HG03575 (cell line): ENCODE measurements at regions not wholly inside any gene's neighbourhood (a gene's known extent, or its start where the extent isn't known, plus 50 kb on each side); places are given as distances from the start of the nearest gene placed in this dataset.
"Not testable (repeated sequence)": the region's sequence is repeated elsewhere in the genome, so short reads cannot be mapped to it uniquely, and the experiment has no call there.

ENCODE experiments used
- ATAC-seq: cut with Tn5 transposase; IDR thresholded peaks from one replicate; pipeline ENCODE4 v1.9.1; 2021; ENCODE audit not compliant: unreplicated experiment, insufficient number of reproducible peaks, low FRiP score; ENCODE audit errors: extremely low read depth

- no peak for ATAC-seq
These were observed 275.0 kb downstream of the PLK2 start for GRCh38 chr5:58184910-58185309.

DNA sequence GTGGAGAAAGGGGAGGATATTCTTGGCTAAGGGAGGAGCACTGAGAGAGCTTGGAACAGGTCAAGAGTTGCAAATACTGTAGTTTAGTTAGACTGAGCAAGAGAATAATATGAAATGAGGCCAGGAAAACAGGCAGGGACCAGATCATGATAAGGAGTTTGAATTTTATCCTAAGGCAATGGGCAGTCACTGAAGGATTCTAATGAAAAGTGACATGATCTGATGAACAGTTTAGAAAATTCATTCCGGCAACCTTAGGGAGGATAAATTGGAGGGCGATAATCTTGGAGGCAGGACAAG, 276.1 kb downstream of the PLK2 start:
- no peak for ATAC-seq

DNA sequence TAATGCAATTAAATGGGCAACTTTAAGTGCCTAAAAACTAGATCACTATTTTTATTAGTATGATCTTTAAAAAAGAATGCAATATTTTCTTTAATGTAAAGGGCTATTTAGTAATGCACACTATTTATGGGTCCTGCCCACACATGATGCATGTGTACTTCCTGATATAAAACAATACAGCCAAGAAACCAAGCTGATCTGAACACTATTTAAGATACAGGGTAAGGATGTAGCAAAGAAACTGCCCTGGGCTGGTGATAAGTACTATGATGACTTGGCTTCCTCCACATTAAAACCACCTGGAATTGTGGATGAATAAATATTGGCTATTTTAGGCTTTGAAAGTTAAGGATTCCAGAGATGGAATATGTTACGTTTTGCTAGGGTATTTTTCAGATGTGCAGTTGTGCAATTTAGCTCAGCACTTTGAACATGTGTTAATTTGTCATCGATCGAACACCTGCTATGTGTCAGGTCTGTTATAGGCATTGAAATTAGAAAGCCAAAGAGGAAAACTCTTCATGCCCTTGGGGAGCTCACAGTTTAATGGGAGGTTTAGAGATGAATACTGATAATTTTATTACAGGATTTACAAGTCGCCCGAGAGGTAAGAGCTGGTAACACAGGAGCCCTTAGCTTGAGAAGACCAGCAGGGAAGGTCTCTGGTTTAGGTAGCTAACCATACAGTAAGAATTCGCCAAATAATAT, 276.7 kb downstream of the PLK2 start:
- ATAC-seq, result no peak

DNA sequence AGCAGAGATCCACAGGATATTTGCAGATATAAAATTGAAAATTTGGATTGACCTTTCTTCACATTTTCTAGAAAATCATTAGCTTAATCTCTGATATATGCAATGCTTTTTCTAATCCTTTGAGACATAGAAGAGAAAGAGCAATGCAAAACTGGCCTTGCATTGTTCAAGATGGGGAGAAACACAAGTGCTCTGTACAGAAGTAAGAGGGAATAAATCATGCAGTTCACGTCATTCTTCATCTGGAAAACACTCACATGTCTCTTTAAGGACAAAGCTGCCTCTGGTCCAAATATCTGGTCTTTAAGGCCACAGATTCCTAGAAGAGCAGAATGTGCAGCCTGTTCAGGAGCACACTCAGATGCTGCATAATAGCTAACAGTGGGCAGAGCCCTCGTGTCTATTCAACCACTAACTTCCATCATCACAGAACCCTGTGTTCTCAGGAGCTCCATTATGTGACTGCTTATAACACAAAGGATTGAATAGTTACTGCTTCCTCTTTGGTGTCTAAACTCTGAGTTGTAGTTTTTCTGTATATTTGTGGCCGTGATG, 277.5 kb downstream of the PLK2 start:
- ATAC-seq, result no peak

GRCh38 chr5:58181578-58182286, 278.2 kb downstream of the PLK2 start:
- ATAC-seq, result no peak

DNA sequence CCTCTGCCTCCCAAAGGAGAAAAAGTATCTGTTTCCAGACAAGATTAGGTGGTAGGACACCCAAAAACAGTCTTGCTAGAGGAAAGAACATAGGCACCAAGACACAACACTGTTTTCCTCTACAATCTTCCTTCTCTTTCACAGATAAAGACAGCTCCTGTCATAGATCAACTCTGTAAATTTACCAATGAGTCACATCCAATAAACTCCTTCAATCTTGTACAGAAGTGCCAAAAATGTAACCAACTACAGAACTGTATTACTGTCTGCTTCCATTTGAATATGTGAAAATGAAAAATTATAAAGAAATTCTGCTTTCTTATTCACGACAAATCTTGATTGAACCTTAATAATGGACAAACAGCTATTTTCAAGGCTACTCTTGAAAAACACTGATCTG, 286.9 kb downstream of the PLK2 start:
- ATAC-seq, result no peak

- ATAC-seq, result no peak
These were observed 294.7 kb downstream of the PLK2 start for GRCh38 chr5:58165152-58165551.

GRCh38 chr5:58161889-58162288, 298.0 kb downstream of the PLK2 start:
- ATAC-seq, result not testable (repeated sequence)

- ATAC-seq, result no peak
These were observed 302.7 kb downstream of the PLK2 start for GRCh38 chr5:58156973-58157701.

GRCh38 chr5:58156361-58156760, 303.5 kb downstream of the PLK2 start:
- no peak for ATAC-seq

DNA sequence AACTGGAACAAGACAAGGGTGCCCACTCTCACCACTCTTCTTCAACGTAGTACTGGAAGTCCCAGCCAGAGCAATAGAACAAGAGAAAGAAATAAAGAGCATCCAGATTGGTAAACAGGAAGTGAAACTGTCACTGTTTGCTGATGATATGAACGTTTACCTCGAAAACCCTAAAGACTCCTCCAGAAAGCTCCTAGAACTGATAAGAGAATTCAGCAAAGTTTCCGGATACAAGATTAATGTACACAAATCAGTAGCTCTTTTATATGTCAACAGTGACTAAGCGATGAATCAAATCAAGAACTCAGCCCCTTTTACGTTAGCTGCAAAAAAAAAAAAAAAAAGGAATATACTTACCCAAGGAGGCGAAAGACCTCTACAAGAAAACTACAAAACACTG, 306.6 kb downstream of the PLK2 start:
- no peak for ATAC-seq

DNA sequence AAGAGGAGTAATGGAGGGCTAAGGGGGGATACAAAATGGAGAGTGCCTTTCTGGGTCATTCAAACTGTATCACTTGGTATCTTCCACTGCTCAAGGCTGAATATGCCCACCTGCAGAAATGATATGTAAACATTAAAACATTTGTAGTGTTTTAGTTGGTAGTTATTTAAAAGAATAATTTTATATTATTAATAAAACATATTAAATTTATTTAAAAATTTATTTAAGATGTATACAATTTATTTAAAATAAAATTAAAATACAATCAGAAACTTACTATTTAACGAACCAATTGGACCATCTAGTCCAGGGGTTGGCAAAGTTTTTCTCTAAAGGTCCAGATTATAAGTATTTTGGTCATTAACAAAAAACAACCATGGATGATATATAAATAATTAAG, 308.5 kb downstream of the PLK2 start:
- ATAC-seq, result no peak

DNA sequence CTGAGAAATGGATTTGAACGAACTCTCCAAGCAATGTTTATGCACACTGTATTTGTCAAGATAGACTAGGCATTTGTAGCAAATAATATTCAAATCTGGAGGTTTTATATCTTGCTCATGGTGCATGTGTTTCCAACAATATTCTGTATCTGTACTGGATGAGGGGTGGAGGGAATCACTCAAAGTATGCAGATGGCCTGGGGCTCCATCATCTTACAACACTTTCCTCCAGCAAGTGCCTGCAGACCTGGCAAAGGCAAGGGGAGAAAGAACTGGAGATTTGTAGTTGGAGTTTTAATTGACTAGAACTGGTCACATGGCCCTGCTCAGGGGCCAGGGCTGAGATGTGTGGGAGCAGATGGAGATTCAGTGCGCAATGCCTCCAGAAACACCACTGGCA, 309.0 kb downstream of the PLK2 start:
- ATAC-seq, result no peak

DNA sequence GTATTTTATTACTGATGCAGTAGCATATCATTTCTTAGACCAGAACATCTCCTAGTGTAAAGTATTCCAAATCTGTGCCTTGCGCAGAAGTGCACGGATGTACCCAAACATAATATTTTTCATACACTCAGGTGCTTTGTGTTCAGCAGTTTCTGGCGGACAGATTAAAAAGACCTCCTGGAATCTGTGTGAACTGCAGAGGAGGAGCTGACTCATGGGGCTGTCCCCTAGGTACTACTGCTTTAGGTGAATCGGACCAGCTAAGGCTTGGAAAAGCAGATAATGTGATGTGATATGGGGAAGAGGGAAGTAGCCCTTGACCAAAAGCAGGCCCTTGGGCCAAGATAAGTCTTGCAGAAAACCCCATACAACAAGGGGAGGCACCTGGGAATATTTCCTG, 310.1 kb downstream of the PLK2 start:
- ATAC-seq, result no peak

- no peak for ATAC-seq
These were observed 310.5 kb downstream of the PLK2 start for GRCh38 chr5:58149345-58149744.

- no peak for ATAC-seq
These were observed 311.6 kb downstream of the PLK2 start for GRCh38 chr5:58148254-58148775.

- no peak for ATAC-seq
These were observed 314.4 kb downstream of the PLK2 start for GRCh38 chr5:58145397-58145934.

- ATAC-seq, result no peak
These were observed 316.2 kb downstream of the PLK2 start for GRCh38 chr5:58143727-58144126.

- ATAC-seq, result no peak
These were observed 316.7 kb downstream of the PLK2 start for GRCh38 chr5:58143181-58143580.

GRCh38 chr5:58138791-58139190, 321.1 kb downstream of the PLK2 start:
- no peak for ATAC-seq
